IPS-NIHi11 (cell line): ENCODE measurements at regions not wholly inside any gene's neighbourhood (a gene's known extent, or its start where the extent isn't known, plus 50 kb on each side); places are given as distances from the start of the nearest gene placed in this dataset.
A peak's percentile ranks its signal among the peaks of the same experiment; 100 is the strongest.
"Not testable (repeated sequence)": the region's sequence is repeated elsewhere in the genome, so short reads cannot be mapped to it uniquely, and the experiment has no call there.

Experiments
- DNase-seq: peaks from one replicate; pipeline ENCODE4 v3.0.0; 2012; ENCODE audit warnings: mixed read lengths, low spot score

DNA sequence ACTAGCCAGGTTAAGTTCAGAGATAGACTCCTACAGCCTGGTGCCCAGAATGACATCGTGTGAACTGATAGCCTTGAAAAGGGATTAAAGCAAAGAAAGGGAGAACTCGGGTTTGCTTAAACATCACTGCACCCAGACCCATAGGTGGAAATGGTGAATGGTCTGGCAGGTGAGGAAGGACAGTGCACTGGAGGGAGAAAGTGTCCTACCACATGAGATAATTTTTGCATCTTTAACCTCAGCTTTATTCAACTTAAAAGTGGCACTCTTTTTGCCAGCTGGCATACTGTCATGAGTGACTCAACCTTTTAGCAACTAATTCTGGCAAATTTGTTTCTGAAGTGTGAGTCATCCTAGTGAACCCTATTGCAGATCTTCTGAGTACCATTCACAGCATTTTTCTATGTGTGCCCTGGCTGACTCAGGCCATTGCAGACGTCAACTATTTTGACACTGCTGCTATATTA lies 53.0 kb upstream of the DAPP1 start:
- DNase-seq = no peak

DNA sequence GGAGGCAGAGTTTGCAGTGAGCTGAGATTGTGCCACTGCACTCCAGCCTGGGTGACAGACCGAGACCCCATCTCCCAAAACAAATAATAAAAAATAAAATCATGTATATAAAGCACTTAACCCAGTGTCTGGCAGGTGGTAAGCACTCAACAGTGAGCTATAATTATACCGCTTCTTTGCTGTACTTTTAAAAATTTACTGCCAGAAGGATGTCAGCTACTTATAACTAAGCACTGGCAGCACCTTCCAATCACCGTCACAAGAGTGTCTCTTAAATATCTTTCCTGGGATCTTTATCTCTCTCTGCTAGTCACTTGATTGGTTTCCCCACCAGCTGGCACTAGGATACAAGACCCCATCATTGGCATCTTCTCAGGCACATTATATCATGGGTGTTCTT lies 53.9 kb upstream of the DAPP1 start:
- DNase-seq = no peak

DNA sequence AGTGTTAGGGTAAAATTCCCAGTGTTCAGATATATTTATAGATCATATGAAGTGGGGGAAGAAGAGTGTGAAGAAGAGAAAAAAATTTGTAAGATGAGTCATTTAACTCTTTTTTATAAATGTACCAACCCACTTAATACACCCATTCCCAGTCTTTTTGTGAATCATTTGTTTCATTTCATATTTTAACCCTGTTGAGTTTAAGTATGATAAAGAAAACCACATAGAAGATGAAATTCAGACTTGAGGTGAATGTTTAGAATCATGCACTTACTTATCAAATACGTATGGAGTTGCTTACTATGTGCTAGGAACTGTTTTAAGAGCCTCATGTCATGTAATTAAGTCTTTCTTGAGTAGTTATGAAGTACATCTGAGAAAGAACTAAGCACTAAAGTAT lies 56.6 kb upstream of the DAPP1 start:
- no peak for DNase-seq

DNA sequence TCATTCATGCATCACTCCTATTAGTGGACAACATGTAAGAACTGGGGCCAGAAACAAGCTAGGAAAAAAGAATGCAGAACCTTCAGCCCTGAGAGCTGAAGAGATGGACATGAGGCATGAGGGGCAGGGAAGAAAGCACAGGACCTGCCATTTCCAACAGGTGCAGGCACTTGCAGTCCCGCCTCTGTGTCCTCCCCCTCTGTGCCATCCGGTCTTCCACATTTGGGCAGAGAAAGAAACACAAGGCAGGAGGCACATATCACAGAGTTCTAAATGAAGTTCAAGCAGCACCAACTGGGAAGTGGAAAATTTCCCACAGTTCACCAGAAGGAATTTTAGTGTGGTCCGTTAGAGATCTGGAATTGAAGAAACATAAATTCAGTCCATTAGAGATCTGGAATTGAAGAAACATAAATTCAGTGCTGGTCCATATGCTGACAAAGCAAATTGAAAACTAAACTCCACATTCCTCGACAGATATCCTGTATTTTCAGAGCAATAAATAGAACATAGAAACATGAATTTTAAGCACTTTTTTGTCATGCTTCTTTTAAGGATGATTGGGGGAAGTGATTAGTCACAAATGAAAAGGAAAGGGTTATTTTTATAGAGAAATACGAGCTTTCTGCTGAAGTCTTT lies 57.2 kb upstream of the DAPP1 start:
- DNase-seq = no peak

DNA sequence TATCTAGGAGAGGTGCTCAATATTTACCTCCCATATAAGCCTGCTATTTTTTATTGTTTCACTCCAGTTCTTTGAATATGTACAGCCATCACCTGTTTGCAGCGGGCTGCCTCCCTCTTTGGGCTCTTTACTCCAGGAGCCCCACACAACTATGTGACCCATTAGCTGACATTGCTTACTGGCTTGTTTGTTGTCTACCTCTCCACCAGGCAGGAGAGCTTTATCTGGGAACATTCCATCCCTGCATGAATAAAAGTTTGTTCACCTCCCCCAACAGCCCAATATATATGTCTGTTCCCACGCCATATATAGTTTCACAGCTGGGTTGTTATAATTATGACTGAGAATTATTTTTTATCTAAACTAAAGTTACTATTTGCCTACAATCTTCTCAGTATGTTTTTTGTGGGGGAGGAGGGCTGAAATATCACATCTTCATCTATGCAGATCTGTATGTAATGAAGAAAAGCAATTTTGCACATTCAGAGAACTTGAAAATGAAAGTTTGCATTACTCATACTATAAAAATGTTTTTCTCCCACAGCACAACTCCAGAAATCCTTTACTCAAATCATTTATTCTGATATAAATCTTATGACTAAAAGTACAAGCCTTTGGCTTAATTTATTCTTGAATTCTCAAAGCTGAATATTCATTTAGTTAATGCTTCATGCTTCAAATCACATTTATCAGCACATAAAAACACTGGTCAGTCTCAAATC lies 61.2 kb upstream of the DAPP1 start:
- DNase-seq = no peak

DNA sequence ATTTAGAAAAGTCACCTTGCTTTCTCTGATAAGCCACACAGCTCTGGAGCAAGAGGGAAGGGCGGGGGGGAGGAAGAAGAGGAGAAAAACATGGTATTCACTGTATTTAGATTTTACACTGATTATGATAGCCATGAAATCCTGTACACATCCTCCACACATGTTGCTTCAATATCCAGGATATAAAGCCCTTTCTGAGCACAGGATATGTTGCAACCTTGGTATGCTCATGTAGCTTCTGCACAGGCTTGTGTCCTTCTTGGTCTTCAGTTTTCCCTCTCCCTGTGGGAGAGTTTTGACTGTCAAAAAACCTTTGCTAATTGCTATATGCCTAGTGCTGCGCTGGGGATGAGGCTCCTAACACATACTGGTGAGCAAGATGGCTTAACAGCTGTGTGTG lies 61.9 kb upstream of the DAPP1 start:
- no peak for DNase-seq

DNA sequence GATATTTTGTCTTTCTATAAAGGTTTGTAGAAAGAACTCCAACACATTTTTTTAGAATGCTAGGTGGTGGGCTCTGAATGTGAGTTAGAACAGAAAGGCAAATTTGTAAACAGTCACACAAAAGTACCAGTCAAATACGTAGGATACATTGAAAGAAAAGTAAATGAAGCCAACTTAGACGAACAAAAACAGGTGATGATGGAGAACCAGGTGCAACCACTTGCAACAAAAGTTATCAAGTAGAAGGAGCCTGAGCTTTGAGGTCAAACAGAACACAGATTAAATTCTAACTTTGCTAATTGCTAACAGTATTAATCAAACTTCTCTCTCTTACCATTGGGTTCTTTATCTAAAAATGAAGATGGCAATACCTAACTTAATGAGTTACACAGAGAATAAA lies 62.7 kb upstream of the DAPP1 start:
- DNase-seq = no peak

DNA sequence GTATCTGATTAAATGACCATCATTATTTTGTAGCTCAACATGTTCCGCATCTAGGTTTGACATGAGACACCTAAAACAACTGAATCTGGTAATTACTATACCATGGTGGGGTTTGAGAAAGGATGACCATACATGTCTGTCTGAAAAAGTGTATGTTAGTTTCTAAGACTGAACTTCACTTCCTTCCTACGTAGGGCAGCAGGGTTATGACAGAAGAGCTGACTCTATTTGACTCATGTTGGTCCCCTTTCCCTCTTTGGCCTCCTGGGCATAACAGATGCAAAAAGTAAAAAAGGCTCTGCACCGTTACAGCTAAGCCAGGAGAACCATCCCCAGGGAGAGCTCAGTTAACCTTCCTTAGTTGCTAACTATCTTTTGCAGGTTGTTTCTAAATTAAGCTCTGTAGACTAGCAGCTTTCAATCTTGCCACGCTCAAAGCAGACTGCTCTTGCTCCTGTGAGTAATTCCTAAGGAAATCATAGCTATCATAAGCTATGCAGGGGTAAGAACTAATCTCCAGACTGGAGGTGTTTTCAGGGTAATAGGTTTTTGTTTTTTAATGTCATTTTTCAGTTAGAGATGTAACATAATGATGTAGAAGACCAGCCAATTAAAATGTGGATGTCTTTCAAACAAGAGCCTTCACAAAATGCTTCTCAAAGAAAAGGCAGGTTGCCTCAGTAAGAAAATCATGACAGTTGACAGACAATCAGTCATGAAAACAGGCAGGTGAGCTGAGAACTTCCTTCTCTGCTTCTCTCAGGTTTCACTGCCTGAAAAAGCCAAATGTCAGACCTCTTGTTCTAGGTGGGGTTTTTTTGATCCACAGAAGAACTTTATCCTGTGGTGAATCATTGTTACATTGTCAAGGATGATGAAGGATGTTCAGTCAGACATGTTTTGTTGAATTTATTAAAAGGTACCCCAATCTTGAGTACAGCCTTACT lies 66.9 kb upstream of the DAPP1 start:
- DNase-seq = no peak

DNA sequence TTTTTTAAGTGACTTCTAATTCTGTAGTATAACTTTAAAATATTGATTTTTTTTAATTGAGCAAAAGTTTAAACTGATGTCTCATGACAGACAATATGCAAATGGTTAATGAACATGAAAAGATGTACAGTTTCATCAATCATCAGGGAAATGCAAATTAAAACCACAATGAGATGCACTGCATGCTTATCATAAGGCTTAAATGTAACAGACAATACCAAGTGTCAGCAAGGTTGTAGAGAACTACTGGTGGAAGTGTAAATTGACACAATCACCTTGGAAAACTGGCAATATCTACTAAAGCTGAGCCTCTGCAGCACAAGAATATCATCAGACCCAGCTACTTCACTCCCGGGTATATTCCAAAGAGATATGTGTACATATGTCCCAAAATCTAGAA lies 70.2 kb upstream of the DAPP1 start:
- DNase-seq = no peak

DNA sequence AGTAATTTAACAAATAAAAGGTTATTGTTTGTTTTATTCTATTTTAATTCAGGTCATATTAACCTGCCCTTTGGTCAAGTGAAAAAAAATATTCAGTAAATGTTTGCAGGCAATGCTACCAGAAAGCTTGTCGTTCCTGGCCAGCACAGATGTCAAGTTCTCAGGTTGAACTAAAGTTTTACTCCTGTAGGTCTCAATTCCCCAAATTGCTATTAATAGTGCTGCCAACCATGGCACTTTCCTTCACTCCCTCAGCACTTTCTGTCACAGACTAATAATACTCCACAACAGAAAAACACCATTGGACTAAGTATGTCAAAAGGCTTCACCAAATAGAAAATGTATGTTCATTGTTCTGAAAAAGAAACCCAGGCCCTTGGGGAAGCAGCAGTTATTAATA lies 79.2 kb upstream of the C4orf54 start:
- DNase-seq = no peak

DNA sequence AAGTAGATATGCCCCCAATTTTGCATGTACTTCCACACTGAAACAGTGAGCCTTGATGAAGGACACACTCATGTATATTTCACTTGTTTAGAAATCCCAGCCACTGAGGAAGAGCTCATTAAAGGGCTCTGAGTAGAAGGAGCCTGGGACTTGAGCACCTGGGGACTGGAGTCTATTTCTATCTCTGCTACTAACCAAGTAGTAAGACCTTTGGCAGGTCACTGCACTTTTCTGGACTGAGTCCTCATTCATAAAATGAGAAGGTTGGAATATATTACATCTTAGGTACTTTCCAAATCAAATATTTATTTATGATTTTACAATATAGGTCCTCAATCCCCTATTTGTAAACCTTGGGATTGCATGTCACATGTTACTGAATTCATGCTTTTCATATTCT lies 78.2 kb upstream of the C4orf54 start:
- DNase-seq = no peak

DNA sequence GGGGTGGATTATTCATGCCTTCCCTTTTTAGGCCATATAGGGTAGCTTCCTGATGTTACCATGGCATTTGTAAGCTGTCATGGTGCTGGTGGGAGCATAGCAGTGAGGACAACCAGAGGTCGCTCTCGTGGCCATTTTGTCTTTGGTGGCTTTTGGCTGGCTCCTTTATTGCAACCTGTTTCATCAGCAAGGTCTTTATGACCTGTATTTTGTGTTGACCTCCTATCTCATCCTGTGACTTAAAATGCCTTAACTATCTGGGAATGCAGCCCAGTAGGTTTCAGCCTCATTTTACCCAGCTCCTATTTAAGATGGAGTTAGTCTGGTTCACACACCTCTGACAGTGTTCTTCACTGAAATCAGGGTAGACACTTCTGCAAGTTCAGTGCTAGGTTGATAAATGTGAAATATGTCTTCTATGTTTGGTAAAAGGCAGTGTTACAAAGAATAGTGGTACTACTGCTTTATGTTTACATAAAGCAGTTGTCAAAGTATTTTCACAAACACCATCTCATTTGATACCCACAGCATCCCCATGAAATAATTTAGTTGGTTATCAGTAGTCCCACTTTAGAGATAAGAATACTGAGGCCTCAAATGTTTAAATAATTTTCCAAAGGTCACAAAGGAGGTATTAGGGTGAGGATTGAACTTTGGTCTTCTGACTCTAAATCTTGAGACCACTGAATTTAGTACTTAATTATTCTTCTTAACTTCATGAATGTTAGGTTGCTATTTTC lies 77.1 kb upstream of the C4orf54 start:
- DNase-seq = no peak

DNA sequence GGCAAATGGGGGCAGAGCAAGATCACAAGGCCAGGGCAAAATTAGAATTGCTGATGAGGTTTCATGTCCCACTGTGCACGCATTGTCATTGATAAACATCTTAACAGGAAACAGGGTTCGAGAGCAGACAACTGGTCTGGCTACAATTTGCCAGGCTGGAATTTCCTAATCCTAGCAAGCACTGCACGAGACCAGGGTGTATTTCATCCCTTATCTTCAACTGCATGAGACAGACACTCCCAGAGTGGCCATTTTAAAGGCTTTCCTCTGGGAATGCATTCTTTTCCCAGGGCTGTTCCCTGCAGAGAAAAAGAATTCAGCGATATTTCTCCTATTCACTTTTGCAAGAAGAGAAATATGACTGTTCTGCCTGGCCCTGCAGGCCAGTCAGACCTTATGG lies 75.8 kb upstream of the C4orf54 start:
- DNase-seq = not testable (repeated sequence)

DNA sequence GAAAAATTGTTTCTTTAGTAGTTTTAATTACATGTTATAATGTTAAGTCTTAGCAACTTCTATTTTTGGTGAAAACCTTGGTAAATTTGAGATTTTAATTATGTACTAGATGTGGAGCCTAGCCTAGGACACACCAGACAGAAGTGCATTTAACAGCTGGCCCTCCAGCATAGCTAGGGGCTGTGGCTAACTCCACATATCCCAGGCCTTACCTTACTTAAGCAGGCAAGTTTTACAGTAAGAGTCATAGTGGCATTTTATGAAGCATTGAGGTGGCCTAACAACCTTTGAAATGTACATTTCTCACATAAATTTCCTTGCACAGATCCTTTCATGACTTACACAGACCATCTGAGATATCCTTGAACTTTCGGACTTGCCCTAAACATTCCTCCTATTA lies 71.6 kb upstream of the C4orf54 start:
- no peak for DNase-seq

DNA sequence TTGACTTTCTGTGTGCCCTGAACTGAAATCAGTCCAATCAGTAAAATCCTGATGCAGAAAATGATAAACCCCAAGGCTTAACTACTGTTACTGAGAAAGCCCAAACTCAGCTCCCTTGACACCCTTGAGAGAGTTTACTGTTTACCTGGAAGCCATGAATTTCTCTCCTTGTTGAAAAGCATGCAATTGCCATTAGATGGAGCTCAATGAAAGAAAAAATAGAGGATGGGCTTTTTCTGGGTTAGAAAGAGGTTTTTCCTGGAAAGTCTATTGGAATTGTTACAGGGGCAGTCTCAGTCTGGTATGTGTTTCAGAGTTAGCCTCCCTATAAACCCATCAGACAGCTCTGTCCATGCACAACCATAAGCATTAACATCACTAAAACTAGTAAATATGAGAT lies 66.4 kb upstream of the C4orf54 start:
- no peak for DNase-seq

DNA sequence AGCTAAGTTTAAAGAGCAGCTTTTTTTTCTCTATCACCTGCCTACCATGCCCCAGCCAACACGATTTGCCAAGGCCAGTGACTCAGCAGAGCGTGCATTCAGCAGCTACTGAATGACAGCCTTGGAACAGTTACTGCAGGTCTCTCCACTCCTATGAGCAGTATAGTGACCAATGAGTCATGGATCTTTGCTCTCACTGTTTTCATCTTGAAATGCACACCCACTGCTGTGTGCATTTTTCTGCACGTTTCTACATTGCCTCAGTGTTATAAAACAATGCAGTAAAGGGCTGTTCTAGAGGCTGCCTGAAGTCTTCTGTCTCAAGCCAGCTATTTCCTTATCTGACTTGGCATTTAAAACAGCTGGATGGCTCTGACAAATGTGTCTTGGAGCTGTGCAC lies 66.0 kb upstream of the C4orf54 start:
- DNase-seq = peak; percentile 58

DNA sequence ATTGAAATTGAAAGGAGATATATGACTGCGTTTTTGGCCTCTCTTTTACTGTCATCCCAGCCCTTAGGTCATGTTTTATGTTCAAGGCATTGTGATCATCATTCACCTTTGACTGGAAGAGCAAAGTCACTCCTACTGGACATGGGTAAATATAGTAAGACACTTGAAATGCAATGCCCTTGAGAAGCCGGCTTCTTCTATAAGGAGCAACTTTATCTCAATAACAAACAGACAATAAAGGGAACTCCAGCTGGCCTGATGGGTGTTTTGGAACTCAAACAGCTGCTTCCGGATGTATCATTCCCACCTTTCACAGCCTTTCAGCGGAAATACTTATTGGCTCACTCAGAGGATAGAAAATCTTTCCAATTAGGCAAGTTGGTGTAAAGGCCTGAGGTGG lies 65.1 kb upstream of the C4orf54 start:
- no peak for DNase-seq

DNA sequence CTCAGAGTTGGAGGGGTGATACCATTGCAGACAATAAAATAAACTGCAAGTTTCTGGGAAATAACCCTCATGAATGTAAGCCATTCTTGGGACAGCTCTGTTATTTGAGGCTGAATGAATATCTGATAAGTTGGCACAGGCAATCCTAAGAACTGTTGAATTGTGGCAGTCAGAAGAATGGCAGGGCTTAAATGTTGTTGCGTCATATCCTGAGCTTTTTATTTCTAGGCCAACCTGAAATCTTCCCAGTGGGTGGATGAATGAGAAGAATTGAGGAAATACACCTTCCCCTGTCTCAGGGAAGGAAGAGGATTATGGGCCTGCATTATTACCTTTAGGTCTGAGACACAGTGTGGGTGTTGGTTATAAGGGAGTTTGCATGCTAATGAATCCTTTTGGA lies 64.4 kb upstream of the C4orf54 start:
- DNase-seq = no peak

DNA sequence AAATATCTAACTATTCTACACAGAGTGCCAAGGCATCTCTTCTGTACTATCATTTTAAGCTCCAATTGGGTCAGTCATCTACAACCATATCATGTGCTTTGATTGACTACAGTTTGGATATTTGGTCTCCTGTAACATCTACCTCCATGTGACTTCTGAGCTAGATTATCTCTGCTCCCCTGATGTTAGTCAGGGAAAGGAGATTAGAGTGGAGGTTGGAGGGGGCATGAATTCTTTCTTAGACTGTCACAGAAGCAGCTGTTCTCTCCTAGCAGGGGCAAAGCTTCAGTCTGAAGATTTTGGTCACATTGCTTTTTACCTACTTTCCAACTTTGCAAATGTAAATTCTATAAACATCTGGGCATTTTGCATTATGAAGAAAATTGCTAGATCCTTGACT lies 62.6 kb upstream of the C4orf54 start:
- DNase-seq = no peak

DNA sequence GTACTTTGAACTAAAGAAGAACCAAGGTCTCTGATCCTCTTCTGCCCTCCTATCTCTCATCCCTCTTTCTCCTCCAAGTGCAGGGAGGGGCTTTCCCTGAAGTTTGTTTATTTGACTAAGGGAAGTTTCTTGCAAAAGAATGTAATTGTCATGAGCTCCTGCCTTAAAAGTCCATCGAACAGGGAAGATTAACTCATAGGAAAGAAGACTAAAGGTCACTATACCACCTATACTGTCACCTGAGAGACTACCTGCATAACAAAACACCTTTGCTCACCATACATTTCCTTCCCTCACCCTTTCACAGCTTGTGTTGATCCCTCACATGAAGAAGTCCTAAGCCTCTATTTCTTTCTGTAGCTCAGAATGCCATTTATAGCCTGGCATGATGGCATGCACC lies 59.4 kb upstream of the C4orf54 start:
- DNase-seq = no peak

DNA sequence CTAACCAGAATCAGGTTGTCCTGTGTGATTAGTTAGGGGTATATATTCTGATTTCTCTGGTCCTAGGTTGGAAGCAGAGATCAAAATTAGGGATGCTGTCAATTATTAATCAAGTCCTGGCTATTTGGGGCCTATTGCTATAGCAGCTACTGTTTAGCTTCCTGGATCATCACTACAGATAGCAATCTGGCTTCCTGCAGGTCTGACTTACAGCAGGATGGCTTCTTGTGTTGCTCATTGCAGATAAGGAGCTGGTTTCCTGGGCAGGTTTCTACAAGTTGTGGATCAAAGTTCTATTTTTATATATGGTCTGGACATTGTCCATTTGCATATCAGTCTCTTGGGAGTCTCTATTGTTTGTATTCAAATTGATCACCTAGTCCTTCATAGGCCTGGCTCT lies 57.7 kb upstream of the C4orf54 start:
- no peak for DNase-seq

DNA sequence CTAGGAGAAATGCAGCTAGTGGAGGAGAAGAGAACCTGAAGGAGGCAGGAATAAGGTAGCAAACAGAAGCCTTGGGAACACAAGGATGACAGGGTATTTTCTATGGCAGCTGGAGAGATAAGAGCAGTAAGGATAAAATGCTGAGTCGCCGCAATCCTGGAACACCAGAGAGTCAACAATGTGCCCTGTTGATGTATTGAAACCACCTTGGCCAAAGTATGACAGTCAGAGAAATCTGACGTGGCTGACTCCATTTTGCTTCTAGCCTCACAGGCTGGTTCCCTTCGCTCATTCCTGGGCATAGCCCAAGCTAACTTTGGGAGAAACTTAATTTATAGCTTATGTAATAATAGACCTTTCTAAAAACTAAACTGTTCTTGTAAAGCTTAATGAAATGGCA lies 56.6 kb upstream of the C4orf54 start:
- no peak for DNase-seq
